Tibial artery (tissue), 4 donors: ENCODE measurements at regions not wholly inside any gene's neighbourhood (a gene's known extent, or its start where the extent isn't known, plus 50 kb on each side); places are given as distances from the start of the nearest gene placed in this dataset.
"Not testable (repeated sequence)": the region's sequence is repeated elsewhere in the genome, so short reads cannot be mapped to it uniquely, and the experiment has no call there.

ENCODE experiments used
- DNase-seq, 2 donors: peaks; one replicate each; pipeline ENCODE4 v3.0.0-alpha.2; 2019
- H3K27ac ChIP-seq, 2 donors: fragments of 200-600 bp; sonication (generic) in 1 of 2; 1 replicate in 1 of 2; 2 replicates in 1 of 2; pipeline ENCODE4 v1.5.1; 2018 to 2019; ENCODE audit warnings: mild to moderate bottlenecking in 1 of 2
- H3K27me3 ChIP-seq, 2 donors: fragments of 200-600 bp; sonication (generic) in 1 of 2; one replicate each; pipeline versions ENCODE4 v1.5.1 to v1.6.0; 2016 to 2019
- H3K36me3 ChIP-seq, 3 donors: fragments of 200-600 bp; sonication (generic) in 2 of 3; one replicate each; pipeline ENCODE4 v1.5.1; 2016 to 2019; ENCODE audit warnings: mild to moderate bottlenecking in 2 of 3
- H3K4me1 ChIP-seq, 4 donors: fragments of 200-600 bp; sonication (generic) in 2 of 4; 1 replicate in 3 of 4; 2 replicates in 1 of 4; pipeline ENCODE4 v1.5.1; 2016 to 2019
- H3K4me3 ChIP-seq, 2 donors: fragments of 200-600 bp; sonication (generic) in 1 of 2; 1 replicate in 1 of 2; 2 replicates in 1 of 2; pipeline ENCODE4 v1.5.1; 2018 to 2019; ENCODE audit warnings: mild to moderate bottlenecking in 2 of 2
- H3K9me3 ChIP-seq, 3 donors: fragments of 200-600 bp; sonication (generic) in 1 of 3; one replicate each; pipeline ENCODE4 v1.5.1; 2016 to 2019
- intact Hi-C: fragments of 100-400 bp; cut with DNase I; formaldehyde crosslinking; loops from one replicate; pipeline ENCODE4 v1.15.0; 2023; ENCODE audit warnings: low total_unique reads
- TF ChIP-seq, protein P1 (sequence below), 2 experiments: fragments of 200-600 bp in 1 of 2; fragments of 450-650 bp in 1 of 2; IDR thresholded peaks; one replicate each; pipeline ENCODE4 v1.5.1; 2017 to 2019; ENCODE audit warnings: antibody characterized with exemption in 2 of 2, mild to moderate bottlenecking in 1 of 2, moderate library complexity in 1 of 2

DNA sequence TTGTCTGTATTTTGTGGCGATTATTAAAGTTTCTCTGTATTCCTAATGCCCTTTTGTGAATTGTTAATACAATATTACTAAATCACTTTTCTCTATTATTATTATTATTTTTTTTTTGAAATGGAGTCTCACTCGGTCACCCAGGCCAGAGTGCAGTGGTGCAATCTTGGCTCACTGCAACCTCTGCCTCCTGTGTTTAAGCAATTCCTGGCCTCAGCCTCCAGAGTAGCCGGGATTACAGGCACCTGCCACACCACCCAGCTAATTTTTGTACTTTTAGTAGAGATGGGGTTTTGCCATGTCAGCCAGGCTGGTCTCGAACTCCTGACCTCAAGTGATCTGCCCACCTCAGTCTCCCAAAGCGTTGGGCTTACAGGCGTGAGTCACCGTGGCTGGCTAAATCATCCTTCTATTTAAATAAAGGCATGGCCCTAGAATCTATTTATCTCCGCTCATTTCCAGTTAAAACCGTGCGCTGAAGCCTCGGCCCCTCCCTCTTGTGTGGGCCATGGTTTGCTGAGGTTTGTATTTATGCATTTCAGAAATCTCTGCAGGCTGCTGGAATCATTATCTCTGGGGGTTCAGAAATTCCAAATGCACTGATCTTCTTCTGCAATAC is 1136.4 kb upstream of the TMEM132C start:
- DNase-seq: no peak

DNA sequence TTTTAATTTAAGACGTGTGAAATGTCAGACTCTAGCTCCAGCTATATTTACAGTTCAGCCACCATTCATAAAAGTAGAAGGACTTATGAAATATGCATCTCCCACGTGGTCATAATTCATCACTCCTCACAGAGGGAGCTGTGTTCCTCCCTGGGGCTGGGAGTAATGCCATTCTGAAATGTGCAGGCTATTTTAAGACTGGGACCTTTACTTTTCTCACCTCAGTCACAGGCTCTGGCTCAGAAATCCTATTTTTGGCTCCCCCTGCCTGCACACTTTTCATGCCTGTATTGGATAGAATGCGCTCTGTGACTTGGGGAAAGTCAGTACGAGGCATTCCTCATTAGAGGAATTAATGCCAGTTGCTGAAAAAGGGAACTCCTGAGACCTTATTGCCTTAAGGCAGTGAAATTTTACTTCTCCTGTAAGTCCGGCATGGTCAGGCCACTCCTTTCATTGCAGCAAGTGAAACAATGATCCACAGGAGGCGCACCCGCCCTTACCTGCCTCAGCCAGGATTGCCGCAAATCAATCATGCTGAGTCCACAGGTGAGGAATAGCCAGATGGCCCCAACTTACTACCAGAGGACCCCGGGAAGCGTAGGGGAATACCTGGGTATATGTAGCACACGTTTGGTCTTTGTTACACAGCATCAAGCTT is 1133.2 kb upstream of the TMEM132C start:
- Histone ChIP-seq H3K4me1 (no peaks in the 10 kb centered on the region), H3K27me3 (no peaks in the 10 kb centered on the region), H3K36me3 (no peaks in the 10 kb centered on the region), H3K4me3 (no peak overlapping the region), H3K27ac (no peak overlapping the region), H3K9me3 (peaks cover 0 to 10% (median 0%) of the 10 kb centered on the region in 3 donors)
- DNase-seq: no peak
- intact Hi-C loops: no loop called here
- TF ChIP-seq, protein P1, sequence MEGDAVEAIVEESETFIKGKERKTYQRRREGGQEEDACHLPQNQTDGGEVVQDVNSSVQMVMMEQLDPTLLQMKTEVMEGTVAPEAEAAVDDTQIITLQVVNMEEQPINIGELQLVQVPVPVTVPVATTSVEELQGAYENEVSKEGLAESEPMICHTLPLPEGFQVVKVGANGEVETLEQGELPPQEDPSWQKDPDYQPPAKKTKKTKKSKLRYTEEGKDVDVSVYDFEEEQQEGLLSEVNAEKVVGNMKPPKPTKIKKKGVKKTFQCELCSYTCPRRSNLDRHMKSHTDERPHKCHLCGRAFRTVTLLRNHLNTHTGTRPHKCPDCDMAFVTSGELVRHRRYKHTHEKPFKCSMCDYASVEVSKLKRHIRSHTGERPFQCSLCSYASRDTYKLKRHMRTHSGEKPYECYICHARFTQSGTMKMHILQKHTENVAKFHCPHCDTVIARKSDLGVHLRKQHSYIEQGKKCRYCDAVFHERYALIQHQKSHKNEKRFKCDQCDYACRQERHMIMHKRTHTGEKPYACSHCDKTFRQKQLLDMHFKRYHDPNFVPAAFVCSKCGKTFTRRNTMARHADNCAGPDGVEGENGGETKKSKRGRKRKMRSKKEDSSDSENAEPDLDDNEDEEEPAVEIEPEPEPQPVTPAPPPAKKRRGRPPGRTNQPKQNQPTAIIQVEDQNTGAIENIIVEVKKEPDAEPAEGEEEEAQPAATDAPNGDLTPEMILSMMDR (IDR thresholded peaks at IDR 0.05): no peak

More for the DNA sequence above, 1136.4 kb upstream of the TMEM132C start:
- no peaks in the 10 kb centered on the region for H3K9me3 ChIP-seq
- no peak overlapping the region for H3K27ac ChIP-seq
- peaks cover 0 to 5% of the 10 kb centered on the region in 2 donors for H3K27me3 ChIP-seq
- TF ChIP-seq, protein P1 (IDR thresholded peaks at IDR 0.05): no peak
- H3K4me1 ChIP-seq: no peaks in the 10 kb centered on the region
- H3K4me3 ChIP-seq: no peak overlapping the region
- intact Hi-C loops: no loop called here
- no peaks in the 10 kb centered on the region for H3K36me3 ChIP-seq

DNA sequence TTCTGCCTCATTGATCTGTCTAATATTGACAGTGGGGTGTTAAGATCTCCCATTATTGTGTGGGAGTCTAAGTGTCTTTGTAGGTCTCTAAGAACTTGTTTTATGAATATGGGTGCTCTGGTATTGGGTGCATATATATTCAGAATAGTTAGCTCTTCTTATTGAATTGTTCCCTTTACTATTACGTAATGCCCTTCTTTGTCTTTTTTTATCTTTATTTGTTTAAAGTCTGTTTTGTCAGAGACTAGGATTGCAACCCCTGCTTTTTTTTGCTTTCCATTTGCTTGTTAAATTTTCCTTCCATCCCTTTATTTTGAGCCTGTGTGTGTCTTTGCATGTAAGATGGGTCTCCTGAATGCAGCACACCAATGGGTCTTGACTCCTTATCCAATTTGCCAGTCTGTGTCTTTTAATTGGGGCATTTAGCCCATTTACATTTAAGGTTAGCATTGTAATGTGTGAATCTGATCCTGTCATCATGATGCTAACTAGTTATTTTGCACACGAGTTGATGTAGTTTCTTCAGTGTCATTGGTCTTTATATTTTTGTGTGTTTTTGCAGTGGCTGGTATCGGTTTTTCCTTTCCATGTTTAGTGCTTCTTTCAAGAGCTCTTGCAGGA is 1126.0 kb upstream of the TMEM132C start:
- intact Hi-C loops, H3K4me1 ChIP-seq, DNase-seq, H3K27me3 ChIP-seq, H3K9me3 ChIP-seq, H3K27ac ChIP-seq, H3K36me3 ChIP-seq, H3K4me3 ChIP-seq: not testable (repeated sequence)

DNA sequence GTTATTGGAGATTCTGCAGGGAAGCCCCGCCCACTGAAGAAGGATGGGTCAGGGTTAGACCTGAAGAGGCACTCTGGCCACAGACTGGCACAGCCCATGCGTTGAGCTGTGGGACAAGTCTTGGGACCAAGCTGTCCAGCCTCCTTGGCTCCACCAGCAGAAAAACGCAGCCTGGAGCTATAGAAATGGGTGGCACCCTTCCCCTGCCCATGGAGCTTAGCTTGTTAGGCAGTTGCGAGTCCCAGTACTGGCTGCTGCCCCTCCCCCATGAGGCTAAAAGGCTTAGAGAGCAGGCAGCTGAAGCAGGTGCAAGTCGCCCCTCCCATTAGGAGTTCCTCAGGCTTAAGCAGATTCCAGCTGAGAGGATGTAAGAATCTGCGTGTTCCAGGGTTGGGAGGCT is 1124.0 kb upstream of the TMEM132C start:
- Histone ChIP-seq H3K4me1 (peaks cover 0 to 7% (median 5%) of the 10 kb centered on the region in 4 donors), H3K27ac (no peak overlapping the region), H3K27me3 (peaks cover 0 to 18% of the 10 kb centered on the region in 2 donors), H3K4me3 (no peak overlapping the region), H3K36me3 (no peaks in the 10 kb centered on the region), H3K9me3 (peaks cover 0 to 5% (median 3%) of the 10 kb centered on the region in 3 donors)
- no peak for DNase-seq
- TF ChIP-seq, protein P1 (IDR thresholded peaks at IDR 0.05): no peak
- intact Hi-C loops: no loop called here

DNA sequence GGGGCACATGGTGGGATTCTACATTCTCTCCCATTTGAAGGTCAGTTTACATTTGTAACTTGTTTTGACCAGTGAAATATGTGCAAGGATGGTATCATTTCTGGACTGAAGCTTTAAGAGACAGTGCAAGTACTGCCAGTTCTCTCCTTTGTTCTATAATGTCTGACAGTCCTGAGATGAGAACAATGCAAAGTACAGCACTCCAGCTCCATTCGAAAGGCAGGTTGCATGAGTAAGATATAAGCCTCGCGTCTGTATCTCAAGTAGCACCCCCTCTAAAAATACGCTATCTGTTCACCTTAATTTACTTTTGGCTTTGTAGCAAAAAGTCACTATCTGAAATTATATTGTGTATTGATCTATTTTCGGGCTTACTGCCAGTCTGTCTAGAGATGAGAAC is 1122.2 kb upstream of the TMEM132C start:
- Histone ChIP-seq H3K4me1 (peaks cover 0 to 7% (median 5%) of the 10 kb centered on the region in 4 donors), H3K27me3 (peaks cover 0 to 18% of the 10 kb centered on the region in 2 donors), H3K27ac (no peak overlapping the region), H3K9me3 (peaks cover 0 to 5% (median 3%) of the 10 kb centered on the region in 3 donors), H3K36me3 (no peaks in the 10 kb centered on the region), H3K4me3 (no peak overlapping the region)
- intact Hi-C loops: no loop called here
- TF ChIP-seq, protein P1 (IDR thresholded peaks at IDR 0.05): no peak
- DNase-seq: no peak
